ENCODE measurements at regions not wholly inside any gene's neighbourhood (a gene's known extent, or its start where the extent isn't known, plus 50 kb on each side); places are given as distances from the start of the nearest gene placed in this dataset.

- H3K4me1 Mint-ChIP-seq: peaks cover 0 to 3% (median 1%) of the 10 kb centered on the region in 3 donors
Observed at GRCh38 chr1:199675937-199676336, 351.6 kb upstream of the NR5A2 start.

GRCh38 chr1:199678771-199679170 is 348.7 kb upstream of the NR5A2 start:
- Mint-ChIP-seq H3K27me3 (peaks cover 2% of the 10 kb centered on the region), H3K27ac (no peak overlapping the region), H3K4me3 (no peak overlapping the region), H3K4me1 (peaks cover 0 to 1% (median 0%) of the 10 kb centered on the region in 3 donors), H3K36me3 (no peaks in the 10 kb centered on the region), H3K9me3 (no peaks in the 10 kb centered on the region)

More at GRCh38 chr1:199675937-199676336, 351.6 kb upstream of the NR5A2 start:
- no peaks in the 10 kb centered on the region for H3K36me3 Mint-ChIP-seq
- no peak overlapping the region for H3K27ac Mint-ChIP-seq
- no peak overlapping the region for H3K4me3 Mint-ChIP-seq
- peaks cover 0 to 2% (median 1%) of the 10 kb centered on the region in 3 donors for H3K9me3 Mint-ChIP-seq
- H3K27me3 Mint-ChIP-seq: peaks cover 7% of the 10 kb centered on the region

- Mint-ChIP-seq H3K4me3 (no peak overlapping the region), H3K36me3 (no peaks in the 10 kb centered on the region), H3K27ac (no peak overlapping the region), H3K4me1 (no peaks in the 10 kb centered on the region), H3K27me3 (peaks cover 2% of the 10 kb centered on the region), H3K9me3 (no peaks in the 10 kb centered on the region)
Observed at GRCh38 chr1:199682081-199682480, 345.4 kb upstream of the NR5A2 start.

GRCh38 chr1:199684686-199685273 is 342.7 kb upstream of the NR5A2 start:
- no peaks in the 10 kb centered on the region for H3K9me3 Mint-ChIP-seq
- H3K27ac Mint-ChIP-seq: no peak overlapping the region
- H3K4me3 Mint-ChIP-seq: no peak overlapping the region
- peaks cover 7% of the 10 kb centered on the region for H3K27me3 Mint-ChIP-seq
- no peaks in the 10 kb centered on the region for H3K4me1 Mint-ChIP-seq
- no peaks in the 10 kb centered on the region for H3K36me3 Mint-ChIP-seq

- Mint-ChIP-seq H3K27ac (no peak overlapping the region), H3K4me1 (no peaks in the 10 kb centered on the region), H3K9me3 (no peaks in the 10 kb centered on the region), H3K36me3 (no peaks in the 10 kb centered on the region), H3K27me3 (peaks cover 9% of the 10 kb centered on the region), H3K4me3 (no peak overlapping the region)
Observed at GRCh38 chr1:199685369-199685768, 342.1 kb upstream of the NR5A2 start.

GRCh38 chr1:199687321-199687720 is 340.2 kb upstream of the NR5A2 start:
- H3K4me3 Mint-ChIP-seq: no peak overlapping the region
- no peaks in the 10 kb centered on the region for H3K36me3 Mint-ChIP-seq
- H3K27me3 Mint-ChIP-seq: peaks cover 15% of the 10 kb centered on the region
- H3K9me3 Mint-ChIP-seq: no peaks in the 10 kb centered on the region
- H3K4me1 Mint-ChIP-seq: peaks cover 0 to 2% (median 0%) of the 10 kb centered on the region in 3 donors
- no peak overlapping the region for H3K27ac Mint-ChIP-seq

- peaks cover 18% of the 10 kb centered on the region for H3K27me3 Mint-ChIP-seq
- H3K4me1 Mint-ChIP-seq: peaks cover 0 to 2% (median 0%) of the 10 kb centered on the region in 3 donors
- H3K36me3 Mint-ChIP-seq: no peaks in the 10 kb centered on the region
- H3K27ac Mint-ChIP-seq: peak overlapping the region in 1 of 3 donors; percentile 60
- no peaks in the 10 kb centered on the region for H3K9me3 Mint-ChIP-seq
- no peak overlapping the region for H3K4me3 Mint-ChIP-seq
Observed at GRCh38 chr1:199688133-199688676, 339.3 kb upstream of the NR5A2 start.

- H3K36me3 Mint-ChIP-seq: no peaks in the 10 kb centered on the region
- H3K4me3 Mint-ChIP-seq: no peak overlapping the region
- peaks cover 0 to 2% (median 0%) of the 10 kb centered on the region in 3 donors for H3K4me1 Mint-ChIP-seq
- H3K27ac Mint-ChIP-seq: peak overlapping the region in 1 of 3 donors; percentile 60
- peaks cover 18% of the 10 kb centered on the region for H3K27me3 Mint-ChIP-seq
- no peaks in the 10 kb centered on the region for H3K9me3 Mint-ChIP-seq
Observed at GRCh38 chr1:199688774-199689173, 338.7 kb upstream of the NR5A2 start.

- no peak overlapping the region for H3K27ac Mint-ChIP-seq
- H3K9me3 Mint-ChIP-seq: no peaks in the 10 kb centered on the region
- H3K4me1 Mint-ChIP-seq: peaks cover 0 to 2% (median 0%) of the 10 kb centered on the region in 3 donors
Observed at GRCh38 chr1:199690496-199690895, 337.0 kb upstream of the NR5A2 start.

GRCh38 chr1:199691540-199691939 is 336.0 kb upstream of the NR5A2 start:
- Mint-ChIP-seq H3K4me3 (no peak overlapping the region), H3K27ac (no peak overlapping the region), H3K4me1 (peaks cover 0 to 2% (median 0%) of the 10 kb centered on the region in 3 donors), H3K36me3 (no peaks in the 10 kb centered on the region), H3K27me3 (peaks cover 18% of the 10 kb centered on the region), H3K9me3 (no peaks in the 10 kb centered on the region)

More at GRCh38 chr1:199690496-199690895, 337.0 kb upstream of the NR5A2 start:
- no peaks in the 10 kb centered on the region for H3K36me3 Mint-ChIP-seq
- H3K27me3 Mint-ChIP-seq: peaks cover 18% of the 10 kb centered on the region
- no peak overlapping the region for H3K4me3 Mint-ChIP-seq

GRCh38 chr1:199693724-199694123 is 333.8 kb upstream of the NR5A2 start:
- Mint-ChIP-seq H3K27ac (no peak overlapping the region), H3K4me3 (no peak overlapping the region), H3K9me3 (no peaks in the 10 kb centered on the region), H3K27me3 (peaks cover 13% of the 10 kb centered on the region), H3K36me3 (no peaks in the 10 kb centered on the region), H3K4me1 (peaks cover 0 to 2% (median 0%) of the 10 kb centered on the region in 3 donors)

GRCh38 chr1:199696225-199696624 is 331.3 kb upstream of the NR5A2 start:
- peaks cover 8% of the 10 kb centered on the region for H3K27me3 Mint-ChIP-seq
- H3K4me3 Mint-ChIP-seq: no peak overlapping the region
- H3K4me1 Mint-ChIP-seq: peaks cover 0 to 3% (median 2%) of the 10 kb centered on the region in 3 donors
- no peak overlapping the region for H3K27ac Mint-ChIP-seq
- H3K9me3 Mint-ChIP-seq: no peaks in the 10 kb centered on the region
- H3K36me3 Mint-ChIP-seq: no peaks in the 10 kb centered on the region

GRCh38 chr1:199698222-199698621 is 329.3 kb upstream of the NR5A2 start:
- Mint-ChIP-seq H3K4me3 (no peak overlapping the region), H3K27ac (no peak overlapping the region), H3K36me3 (no peaks in the 10 kb centered on the region), H3K27me3 (peaks cover 2% of the 10 kb centered on the region), H3K9me3 (no peaks in the 10 kb centered on the region), H3K4me1 (peaks cover 0 to 3% (median 0%) of the 10 kb centered on the region in 3 donors)

GRCh38 chr1:199700551-199700950 is 327.0 kb upstream of the NR5A2 start:
- Mint-ChIP-seq H3K4me1 (peaks cover 0 to 3% (median 0%) of the 10 kb centered on the region in 3 donors), H3K4me3 (no peak overlapping the region)

GRCh38 chr1:199701726-199702125 is 325.8 kb upstream of the NR5A2 start:
- Mint-ChIP-seq H3K9me3 (peaks cover 0 to 2% (median 0%) of the 10 kb centered on the region in 3 donors), H3K36me3 (no peaks in the 10 kb centered on the region), H3K4me3 (no peak overlapping the region), H3K27me3 (peaks cover 3% of the 10 kb centered on the region), H3K4me1 (peaks cover 0 to 3% (median 0%) of the 10 kb centered on the region in 3 donors), H3K27ac (no peak overlapping the region)

More at GRCh38 chr1:199700551-199700950, 327.0 kb upstream of the NR5A2 start:
- H3K36me3 Mint-ChIP-seq: no peaks in the 10 kb centered on the region
- peaks cover 0 to under 1% (median 0%) of the 10 kb centered on the region in 3 donors for H3K9me3 Mint-ChIP-seq
- no peak overlapping the region for H3K27ac Mint-ChIP-seq
- peaks cover 3% of the 10 kb centered on the region for H3K27me3 Mint-ChIP-seq

GRCh38 chr1:199704231-199704630 is 323.3 kb upstream of the NR5A2 start:
- Mint-ChIP-seq H3K27me3 (peaks cover 5% of the 10 kb centered on the region), H3K4me3 (no peak overlapping the region), H3K36me3 (no peaks in the 10 kb centered on the region), H3K9me3 (peaks cover 0 to 2% (median 0%) of the 10 kb centered on the region in 3 donors), H3K4me1 (peaks cover 0 to 3% (median 0%) of the 10 kb centered on the region in 3 donors), H3K27ac (no peak overlapping the region)

Measured in IgD-negative memory B cell (primary cell).